Stomach (tissue), 8 donors: ENCODE measurements at regions not wholly inside any gene's neighbourhood (a gene's known extent, or its start where the extent isn't known, plus 50 kb on each side); places are given as distances from the start of the nearest gene placed in this dataset.
"Not testable (repeated sequence)": the region's sequence is repeated elsewhere in the genome, so short reads cannot be mapped to it uniquely, and the experiment has no call there.

Experiments
- DNase-seq, 2 donors: peaks; one replicate each; pipeline versions ENCODE4 v3.0.0 to v3.0.0-alpha.2; 2013 to 2019
- H3K27ac ChIP-seq, 5 donors: fragments of 200-600 bp in 4 of 5; sonication (generic) in 4 of 5; one replicate each; pipeline ENCODE4 v1.5.1; 2013 to 2019; ENCODE audit warnings: mild to moderate bottlenecking in 1 of 5, moderate library complexity in 1 of 5
- H3K27me3 ChIP-seq, 3 donors: fragments of 200-600 bp; sonication (generic); one replicate each; pipeline ENCODE4 v1.5.1; 2017 to 2019; ENCODE audit warnings: mixed run types in 1 of 3
- H3K36me3 ChIP-seq, 4 donors: fragments of 200-600 bp; sonication (generic); 1 replicate in 3 of 4; 2 replicates in 1 of 4; pipeline ENCODE4 v1.5.1; 2016 to 2019
- H3K4me1 ChIP-seq, 4 donors: fragments of 200-600 bp; sonication (generic); one replicate each; pipeline ENCODE4 v1.5.1; 2016 to 2019
- H3K4me3 ChIP-seq, 4 donors: fragments of 200-600 bp; sonication (generic) in 3 of 4; one replicate each; pipeline ENCODE4 v1.5.1; 2016 to 2019; ENCODE audit warnings: mild to moderate bottlenecking in 1 of 4
- H3K9me3 ChIP-seq, 4 donors: fragments of 200-600 bp; sonication (generic); one replicate each; pipeline ENCODE4 v1.5.1; 2016 to 2019
- EP300 ChIP-seq: sonication (generic); formaldehyde crosslinking; IDR thresholded peaks from one replicate; pipeline ENCODE4 v1.6.1; 2017; ENCODE audit warnings: antibody characterized with exemption
- POLR2A ChIP-seq, 4 donors: fragments of 450-650 bp; IDR thresholded peaks; one replicate each; pipeline ENCODE4 v1.6.1; 2016; ENCODE audit warnings: antibody characterized with exemption in 4 of 4, control low read depth in 2 of 4, mild to moderate bottlenecking in 1 of 4, moderate library complexity in 1 of 4
- POLR2AphosphoS5 ChIP-seq, 3 donors: sonication (generic); formaldehyde crosslinking; IDR thresholded peaks; one replicate each; pipeline ENCODE4 v1.6.1; 2016; ENCODE audit warnings: antibody characterized with exemption in 3 of 3
- WGBS, 5 donors: extraction: QIAGEN DNeasy Blood & Tissue Kit in 3 of 5; methylation state at CpG; one replicate each; pipeline versions ENCODE4 v1.1.5 to v1.1.7; 2013 to 2018; 5-methylcytosine and 5-hydroxymethylcytosine counted together
- intact Hi-C: fragments of 100-400 bp; cut with DNase I; formaldehyde crosslinking; loops from one replicate; pipeline ENCODE4 v1.15.1; 2023; ENCODE audit warnings: low total_unique reads
- TF ChIP-seq, protein P1 (sequence below), 7 experiments: fragments of 450-650 bp in 4 of 7; fragments of 200-600 bp in 3 of 7; sonication (generic) in 3 of 7; IDR thresholded peaks; one replicate each; pipeline ENCODE4 v1.5.1; 2016 to 2019; ENCODE audit warnings: antibody characterized with exemption in 7 of 7, control low read depth in 2 of 7, mild to moderate bottlenecking in 1 of 7
- donor health status: healthy with polysubstance abuse.
- donor health status: Bipolar disorder and iron deficiency.
- donor health status: healthy.

- no peaks in the 10 kb centered on the region for H3K36me3 ChIP-seq
- no peak for DNase-seq
- no peak overlapping the region for H3K27ac ChIP-seq
- H3K4me3 ChIP-seq: no peak overlapping the region
- intact Hi-C loops: no loop called here
- H3K9me3 ChIP-seq: no peaks in the 10 kb centered on the region
- no peaks in the 10 kb centered on the region for H3K27me3 ChIP-seq
- H3K4me1 ChIP-seq: no peaks in the 10 kb centered on the region
- TF ChIP-seq EP300 (no peak), POLR2AphosphoS5 (IDR thresholded peaks at IDR 0.05) (no peak), POLR2A (IDR thresholded peaks at IDR 0.05) (no peak)
- TF ChIP-seq, protein P1, sequence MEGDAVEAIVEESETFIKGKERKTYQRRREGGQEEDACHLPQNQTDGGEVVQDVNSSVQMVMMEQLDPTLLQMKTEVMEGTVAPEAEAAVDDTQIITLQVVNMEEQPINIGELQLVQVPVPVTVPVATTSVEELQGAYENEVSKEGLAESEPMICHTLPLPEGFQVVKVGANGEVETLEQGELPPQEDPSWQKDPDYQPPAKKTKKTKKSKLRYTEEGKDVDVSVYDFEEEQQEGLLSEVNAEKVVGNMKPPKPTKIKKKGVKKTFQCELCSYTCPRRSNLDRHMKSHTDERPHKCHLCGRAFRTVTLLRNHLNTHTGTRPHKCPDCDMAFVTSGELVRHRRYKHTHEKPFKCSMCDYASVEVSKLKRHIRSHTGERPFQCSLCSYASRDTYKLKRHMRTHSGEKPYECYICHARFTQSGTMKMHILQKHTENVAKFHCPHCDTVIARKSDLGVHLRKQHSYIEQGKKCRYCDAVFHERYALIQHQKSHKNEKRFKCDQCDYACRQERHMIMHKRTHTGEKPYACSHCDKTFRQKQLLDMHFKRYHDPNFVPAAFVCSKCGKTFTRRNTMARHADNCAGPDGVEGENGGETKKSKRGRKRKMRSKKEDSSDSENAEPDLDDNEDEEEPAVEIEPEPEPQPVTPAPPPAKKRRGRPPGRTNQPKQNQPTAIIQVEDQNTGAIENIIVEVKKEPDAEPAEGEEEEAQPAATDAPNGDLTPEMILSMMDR (IDR thresholded peaks at IDR 0.05): no peak
Measured at GRCh38 chr10:65042496-65042895, 1521.3 kb downstream of the REEP3 start.

DNA sequence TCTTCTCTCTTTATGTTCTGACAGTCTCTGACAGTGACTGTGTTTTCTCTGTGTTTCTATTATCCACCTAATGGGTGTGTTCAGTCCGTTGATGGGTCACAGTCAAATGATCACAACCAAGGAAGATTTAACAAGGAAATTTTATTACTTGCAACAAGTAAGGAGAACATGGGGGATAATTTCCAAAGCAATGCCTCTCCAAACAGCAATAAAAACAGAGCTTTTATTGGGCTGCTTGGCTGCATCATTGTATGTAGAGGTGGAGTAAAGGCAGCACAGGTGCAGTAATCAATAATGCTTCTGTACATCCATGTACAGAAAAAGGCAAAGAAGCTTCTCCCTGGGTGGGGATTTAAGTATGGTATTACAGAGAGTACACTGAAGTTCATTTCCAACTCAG lies 1525.6 kb downstream of the REEP3 start:
- no peak for DNase-seq
- Histone ChIP-seq H3K27ac (no peak overlapping the region), H3K27me3 (no peaks in the 10 kb centered on the region), H3K4me3 (no peak overlapping the region), H3K4me1 (no peaks in the 10 kb centered on the region), H3K9me3 (no peaks in the 10 kb centered on the region), H3K36me3 (no peaks in the 10 kb centered on the region)
- intact Hi-C loops: no loop called here
- WGBS, 5 donors: 57 to 71% (median 61%) methylated on average over 1 of the region's 1 CpG
- TF ChIP-seq POLR2A (IDR thresholded peaks at IDR 0.05): no peak
- no peak for TF ChIP-seq EP300
- TF ChIP-seq, protein P1 (IDR thresholded peaks at IDR 0.05): no peak
- no peak for TF ChIP-seq POLR2AphosphoS5 (IDR thresholded peaks at IDR 0.05)

DNA sequence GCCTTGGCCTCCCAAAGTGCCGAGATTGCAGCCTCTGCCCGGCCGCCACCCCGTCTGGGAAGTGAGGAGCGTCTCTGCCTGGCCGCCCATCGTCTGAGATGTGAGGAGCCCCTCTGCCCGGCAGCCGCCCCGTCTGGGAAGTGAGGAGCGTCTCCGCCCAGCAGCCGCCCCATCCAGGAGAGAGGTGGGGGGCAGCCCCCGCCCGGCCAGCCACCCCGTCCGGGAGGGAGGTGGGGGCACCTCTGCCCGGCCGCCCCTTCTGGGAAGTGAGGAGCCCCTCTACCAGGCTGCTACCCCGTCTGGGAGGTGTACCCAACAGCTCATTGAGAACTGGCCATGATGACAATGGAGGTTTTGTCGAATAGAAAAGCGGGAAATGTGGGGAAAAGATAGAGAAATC lies 1530.9 kb downstream of the REEP3 start:
- H3K27me3 ChIP-seq, H3K9me3 ChIP-seq, H3K4me1 ChIP-seq, H3K36me3 ChIP-seq, intact Hi-C loops, H3K4me3 ChIP-seq, DNase-seq, H3K27ac ChIP-seq: not testable (repeated sequence)
- 89 to 97% (median 92%) methylated on average over 8 to 17 of the region's 22 CpGs for WGBS, 5 donors

DNA sequence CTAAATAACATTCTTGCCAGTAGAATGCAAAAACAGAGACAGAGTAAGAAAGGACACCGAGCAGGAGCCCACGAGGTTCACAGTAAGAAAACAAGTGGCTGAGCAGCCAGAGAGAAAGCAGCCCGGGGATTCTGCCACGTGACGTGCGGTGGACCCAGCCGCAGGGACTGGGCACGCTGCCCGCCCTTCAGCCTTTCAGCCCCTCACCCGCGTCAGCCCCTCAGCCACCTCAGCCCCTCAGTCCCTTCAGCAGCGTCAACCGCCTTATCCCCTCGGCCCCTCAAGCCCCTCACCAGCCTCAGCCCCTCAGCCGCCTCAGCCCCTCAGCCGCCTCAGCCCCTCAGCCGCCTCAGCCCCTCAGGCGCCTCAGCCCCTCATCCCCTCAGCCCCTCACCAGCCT lies 1532.2 kb downstream of the REEP3 start:
- H3K9me3 ChIP-seq, H3K27ac ChIP-seq, H3K4me1 ChIP-seq, DNase-seq, H3K27me3 ChIP-seq, H3K36me3 ChIP-seq, H3K4me3 ChIP-seq, intact Hi-C loops: not testable (repeated sequence)
- WGBS, 5 donors: 87 to 95% (median 91%) methylated on average over 11 to 18 of the region's 18 CpGs

GRCh38 chr10:65053831-65054351 lies 1532.7 kb downstream of the REEP3 start:
- not testable (repeated sequence) for DNase-seq, H3K36me3 ChIP-seq
- 47 to 95% (median 69%) methylated on average over 30 to 46 of the region's 46 CpGs for WGBS, 5 donors

DNA sequence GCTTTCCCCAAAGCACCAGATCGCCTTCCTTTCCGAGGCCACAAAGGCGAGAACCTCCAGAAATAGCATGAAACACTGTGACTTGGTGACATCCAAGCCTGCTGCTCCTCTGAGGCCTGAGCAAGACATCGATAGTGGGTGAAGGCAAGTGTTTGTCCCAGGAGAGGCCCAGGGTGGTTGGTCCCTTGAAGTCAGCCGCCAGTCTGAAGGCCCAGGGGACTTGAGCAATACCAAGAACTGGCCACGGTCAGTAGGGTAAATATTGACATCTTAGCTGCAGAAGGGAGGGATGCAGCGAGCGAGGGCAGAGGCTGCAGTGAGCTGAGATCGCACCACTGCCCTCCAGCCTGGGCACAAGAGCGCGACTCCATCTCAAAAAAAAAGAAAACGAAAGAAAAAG lies 1533.5 kb downstream of the REEP3 start:
- H3K4me3 ChIP-seq, H3K36me3 ChIP-seq, intact Hi-C loops, H3K27ac ChIP-seq, H3K9me3 ChIP-seq, H3K4me1 ChIP-seq, H3K27me3 ChIP-seq: not testable (repeated sequence)
- WGBS, 5 donors: 54 to 78% (median 65%) methylated on average over 11 to 12 of the region's 12 CpGs
- peak in 1 of 2 donors; percentile 52 for DNase-seq

More at GRCh38 chr10:65053831-65054351, 1532.7 kb downstream of the REEP3 start:
- H3K4me3 ChIP-seq, H3K9me3 ChIP-seq, intact Hi-C loops, H3K4me1 ChIP-seq, H3K27ac ChIP-seq, H3K27me3 ChIP-seq: not testable (repeated sequence)

GRCh38 chr10:65065278-65065677 lies 1544.1 kb downstream of the REEP3 start:
- Histone ChIP-seq H3K27ac (no peak overlapping the region), H3K36me3 (no peaks in the 10 kb centered on the region), H3K27me3 (no peaks in the 10 kb centered on the region), H3K9me3 (no peaks in the 10 kb centered on the region), H3K4me3 (no peak overlapping the region), H3K4me1 (no peaks in the 10 kb centered on the region)
- DNase-seq: no peak
- 68 to 88% (median 80%) methylated on average over 1 of the region's 1 CpG for WGBS, 5 donors
- TF ChIP-seq EP300 (no peak), POLR2A (IDR thresholded peaks at IDR 0.05) (no peak), POLR2AphosphoS5 (IDR thresholded peaks at IDR 0.05) (no peak)
- TF ChIP-seq, protein P1 (IDR thresholded peaks at IDR 0.05): no peak
- intact Hi-C loops: no loop called here
